Nephron progenitor cell (in vitro differentiated cells): ENCODE measurements at regions not wholly inside any gene's neighbourhood (a gene's known extent, or its start where the extent isn't known, plus 50 kb on each side); places are given as distances from the start of the nearest gene placed in this dataset.

ENCODE experiments used
- DNase-seq: peaks from one replicate; pipeline ENCODE4 v3.0.0; 2021
- H3K27ac Mint-ChIP-seq: 2 replicates; pipeline ENCODE4 v1.8.0; 2021; ENCODE audit warnings: mild to moderate bottlenecking, moderate library complexity, mixed read lengths
- H3K27me3 Mint-ChIP-seq: 2 replicates; pipeline ENCODE4 v1.8.0; 2021; ENCODE audit warnings: mild to moderate bottlenecking, low read depth, mixed read lengths; ENCODE audit not compliant: poor library complexity
- H3K36me3 Mint-ChIP-seq: 2 replicates; pipeline ENCODE4 v1.8.0; 2021; ENCODE audit warnings: low read depth, mixed read lengths
- H3K4me1 Mint-ChIP-seq: 2 replicates; pipeline ENCODE4 v1.8.0; 2021; ENCODE audit warnings: mixed read lengths
- H3K4me3 Mint-ChIP-seq: 2 replicates; pipeline ENCODE4 v1.8.0; 2021; ENCODE audit warnings: mild to moderate bottlenecking, moderate library complexity, mixed read lengths
- H3K9me3 Mint-ChIP-seq: 2 replicates; pipeline ENCODE4 v1.8.0; 2021; ENCODE audit warnings: mild to moderate bottlenecking, moderate library complexity, mixed read lengths
- TF ChIP-seq, protein P1 (sequence below): fragments of 200-600 bp; sonication (generic); IDR thresholded peaks from 2 replicates; pipeline ENCODE4 v1.5.0; 2021; ENCODE audit warnings: antibody characterized with exemption

DNA sequence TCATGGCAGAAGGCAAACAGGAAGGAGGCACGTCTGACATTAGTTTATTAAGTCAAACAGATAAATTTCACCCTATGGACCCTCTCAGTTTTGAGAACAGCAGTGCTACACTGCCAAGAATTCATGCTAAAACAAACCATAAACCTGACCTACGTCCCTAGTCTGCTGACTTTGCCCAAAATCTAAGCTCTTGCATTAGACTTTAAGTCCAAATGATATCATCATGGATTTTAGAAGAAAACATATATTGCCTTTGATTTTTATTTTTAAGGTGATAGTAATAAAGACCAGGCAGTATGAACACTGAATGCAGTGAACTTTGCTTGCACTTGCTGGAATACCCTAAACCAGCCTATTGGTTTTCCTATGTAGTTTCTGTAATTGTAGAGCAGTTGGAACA, 79.6 kb upstream of the GADL1 start:
- DNase-seq, result no peak
- Mint-ChIP-seq H3K4me3 (no peak overlapping the region), H3K4me1 (no peaks in the 10 kb centered on the region), H3K36me3 (no peaks in the 10 kb centered on the region), H3K9me3 (no peaks in the 10 kb centered on the region), H3K27me3 (no peaks in the 10 kb centered on the region), H3K27ac (no peak overlapping the region)
- TF ChIP-seq, protein P1, sequence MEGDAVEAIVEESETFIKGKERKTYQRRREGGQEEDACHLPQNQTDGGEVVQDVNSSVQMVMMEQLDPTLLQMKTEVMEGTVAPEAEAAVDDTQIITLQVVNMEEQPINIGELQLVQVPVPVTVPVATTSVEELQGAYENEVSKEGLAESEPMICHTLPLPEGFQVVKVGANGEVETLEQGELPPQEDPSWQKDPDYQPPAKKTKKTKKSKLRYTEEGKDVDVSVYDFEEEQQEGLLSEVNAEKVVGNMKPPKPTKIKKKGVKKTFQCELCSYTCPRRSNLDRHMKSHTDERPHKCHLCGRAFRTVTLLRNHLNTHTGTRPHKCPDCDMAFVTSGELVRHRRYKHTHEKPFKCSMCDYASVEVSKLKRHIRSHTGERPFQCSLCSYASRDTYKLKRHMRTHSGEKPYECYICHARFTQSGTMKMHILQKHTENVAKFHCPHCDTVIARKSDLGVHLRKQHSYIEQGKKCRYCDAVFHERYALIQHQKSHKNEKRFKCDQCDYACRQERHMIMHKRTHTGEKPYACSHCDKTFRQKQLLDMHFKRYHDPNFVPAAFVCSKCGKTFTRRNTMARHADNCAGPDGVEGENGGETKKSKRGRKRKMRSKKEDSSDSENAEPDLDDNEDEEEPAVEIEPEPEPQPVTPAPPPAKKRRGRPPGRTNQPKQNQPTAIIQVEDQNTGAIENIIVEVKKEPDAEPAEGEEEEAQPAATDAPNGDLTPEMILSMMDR, result no peak

DNA sequence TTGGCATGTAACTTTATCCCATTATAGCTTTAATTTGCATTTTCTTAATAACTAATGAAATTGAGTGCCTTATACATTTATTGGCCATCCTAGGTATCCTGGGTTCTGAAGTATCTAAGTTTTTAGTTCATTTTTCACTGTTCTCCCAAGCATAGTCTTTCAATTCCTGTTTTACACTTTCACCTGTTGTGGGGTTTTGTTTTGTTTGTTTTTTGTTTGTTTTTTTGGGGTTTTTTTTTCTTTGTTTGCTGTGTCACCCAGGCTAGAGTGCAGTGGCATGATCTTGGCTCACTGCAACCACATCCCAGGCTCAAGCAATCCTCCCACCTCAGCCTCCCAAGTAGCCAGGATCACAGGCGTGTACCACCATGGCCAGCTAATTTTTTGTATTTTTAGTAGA, 83.1 kb upstream of the GADL1 start:
- Mint-ChIP-seq H3K4me1 (peaks cover 10% of the 10 kb centered on the region), H3K36me3 (no peaks in the 10 kb centered on the region), H3K9me3 (no peaks in the 10 kb centered on the region), H3K4me3 (no peak overlapping the region), H3K27ac (no peak overlapping the region), H3K27me3 (peaks cover 2% of the 10 kb centered on the region)
- no peak for DNase-seq
- TF ChIP-seq, protein P1, result no peak

DNA sequence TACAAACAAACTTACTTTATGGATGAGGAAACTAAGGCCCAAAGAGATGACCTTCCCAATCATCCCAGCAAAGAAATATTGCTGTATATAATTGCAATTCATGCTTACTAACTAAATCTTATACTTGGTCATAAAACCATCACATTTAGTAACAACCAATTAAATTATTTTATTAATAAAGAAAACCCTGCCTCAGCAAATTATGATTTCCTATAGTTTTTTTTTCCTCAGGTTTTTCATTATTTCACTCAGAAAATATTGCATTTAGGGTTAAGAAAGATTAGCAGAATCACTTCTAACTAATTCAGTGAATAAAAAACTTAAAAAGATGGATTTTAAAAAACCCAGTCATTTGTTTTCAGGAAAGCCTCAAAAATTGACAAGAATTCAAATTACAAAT, 86.5 kb upstream of the GADL1 start:
- no peak for DNase-seq
- Mint-ChIP-seq H3K4me3 (no peak overlapping the region), H3K4me1 (peaks cover 23% of the 10 kb centered on the region), H3K27me3 (peaks cover 5% of the 10 kb centered on the region), H3K9me3 (no peaks in the 10 kb centered on the region), H3K36me3 (no peaks in the 10 kb centered on the region), H3K27ac (no peak overlapping the region)
- TF ChIP-seq, protein P1, result no peak

DNA sequence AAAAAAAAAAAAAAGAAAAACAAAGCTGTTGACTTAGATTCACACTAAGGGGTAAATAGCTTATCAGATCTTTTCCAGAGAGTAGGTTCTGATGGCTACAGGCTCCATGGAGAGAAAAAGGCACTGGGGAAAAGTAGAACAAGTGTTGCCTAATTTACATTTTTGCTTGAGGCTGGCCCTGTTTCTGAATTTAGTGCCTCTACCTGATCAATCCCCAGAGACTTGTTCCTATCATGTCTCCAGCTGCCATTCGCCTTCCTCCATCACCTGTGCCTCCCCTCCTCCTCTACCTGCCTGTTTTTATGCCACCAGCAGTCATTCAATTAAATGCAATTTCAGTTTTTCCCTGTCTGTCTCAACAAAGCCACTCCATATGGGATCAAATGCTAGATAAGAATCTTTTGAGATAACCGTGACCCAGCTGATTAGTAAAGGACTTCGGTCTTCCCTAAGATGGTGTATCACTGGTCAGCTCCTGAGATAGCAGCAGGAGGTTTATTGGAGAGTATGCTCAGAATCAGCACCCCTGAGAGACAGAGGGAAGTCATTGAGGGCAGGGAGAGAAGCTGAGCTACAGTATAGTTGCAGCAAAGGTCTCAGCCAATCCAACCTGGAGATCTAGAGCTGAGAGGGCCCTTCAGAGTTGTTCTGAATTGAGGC, 88.1 kb upstream of the GADL1 start:
- no peak overlapping the region for H3K27ac Mint-ChIP-seq
- peaks cover 5% of the 10 kb centered on the region for H3K27me3 Mint-ChIP-seq
- peak overlapping the region; percentile 11 for H3K4me3 Mint-ChIP-seq
- no peak for DNase-seq
- H3K4me1 Mint-ChIP-seq, result peaks cover 28% of the 10 kb centered on the region
- no peaks in the 10 kb centered on the region for H3K9me3 Mint-ChIP-seq
- H3K36me3 Mint-ChIP-seq, result no peaks in the 10 kb centered on the region
- TF ChIP-seq, protein P1, result no peak

DNA sequence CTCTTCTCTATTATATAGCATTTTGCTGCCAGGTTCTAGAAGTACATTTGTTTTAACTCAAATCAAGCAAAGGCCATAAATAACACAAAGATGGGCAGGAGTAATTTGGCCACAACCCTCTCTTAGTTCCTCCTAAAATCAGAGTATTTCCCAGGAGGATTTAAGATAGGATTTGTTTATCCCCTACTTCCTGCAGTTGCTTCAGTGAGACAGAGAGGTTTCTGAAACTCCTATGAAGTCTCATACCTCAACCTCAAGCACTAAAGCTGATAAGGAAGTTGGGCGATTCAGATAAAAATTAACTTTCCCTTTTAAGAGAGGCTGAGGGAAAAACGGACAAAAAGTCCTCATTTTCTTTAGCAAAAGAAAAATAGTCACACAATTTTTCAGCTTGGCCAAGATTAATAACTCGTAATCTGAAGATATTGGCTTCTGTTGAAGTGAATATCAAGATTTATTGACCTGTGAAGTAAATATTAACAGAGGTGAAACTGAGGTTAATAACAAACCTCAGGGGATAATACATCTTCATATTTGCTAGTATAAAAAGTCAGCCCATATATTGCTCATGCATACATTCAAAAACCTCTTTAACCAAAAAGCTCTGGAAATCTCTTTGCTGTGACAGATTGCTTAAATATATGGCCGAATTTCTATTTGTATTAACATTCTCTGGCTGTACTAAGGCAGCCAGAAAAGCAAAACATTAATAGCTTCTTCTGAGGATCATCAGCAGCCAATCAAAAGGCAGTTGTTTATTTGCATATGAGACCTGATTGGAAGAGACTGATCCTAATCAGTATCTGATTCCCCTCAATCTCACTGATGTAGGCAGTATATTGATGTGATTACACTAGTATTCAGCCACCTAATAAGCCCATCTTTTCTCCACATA, 90.6 kb upstream of the GADL1 start:
- Mint-ChIP-seq H3K4me1 (peaks cover 36% of the 10 kb centered on the region), H3K4me3 (no peak overlapping the region), H3K27ac (no peak overlapping the region), H3K9me3 (no peaks in the 10 kb centered on the region), H3K27me3 (peaks cover 5% of the 10 kb centered on the region), H3K36me3 (no peaks in the 10 kb centered on the region)
- DNase-seq, result no peak
- TF ChIP-seq, protein P1, result no peak
